ENCODE measurements at regions not wholly inside any gene's neighbourhood (a gene's known extent, or its start where the extent isn't known, plus 50 kb on each side); places are given as distances from the start of the nearest gene placed in this dataset.

- TF ChIP-seq ATF1 (CRISPR knock-in tag; IDR thresholded peaks at IDR 0.05) = no peak
- TF ChIP-seq CTCF (CRISPR knock-in tag; IDR thresholded peaks at IDR 0.05) = no peak
- no peak for TF ChIP-seq NFYB (CRISPR knock-in tag; IDR thresholded peaks at IDR 0.05)
- no peak for TF ChIP-seq ELK4 (CRISPR knock-in tag; IDR thresholded peaks at IDR 0.05; ENCODE audit: borderline replicate concordance)
These were observed 247.8 kb upstream of the ZFP64 start for GRCh38 chr20:52439375-52439774.
